Liver (tissue), 3 donors: ENCODE measurements at regions not wholly inside any gene's neighbourhood (a gene's known extent, or its start where the extent isn't known, plus 50 kb on each side); places are given as distances from the start of the nearest gene placed in this dataset.

Experiments used
- JUND ChIP-seq, 2 donors: IDR thresholded peaks; 2 replicates each; pipeline ENCODE4 v1.6.1; 2016; ENCODE audit warnings: antibody characterized with exemption in 2 of 2
- TAF1 ChIP-seq: conservative IDR thresholded peaks from 2 replicates; pipeline ENCODE4 v1.6.1; 2016; ENCODE audit warnings: antibody characterized with exemption, mild to moderate bottlenecking
- TF ChIP-seq, protein P1 (sequence below): fragments of 150-350 bp; IDR thresholded peaks from 2 replicates; pipeline ENCODE4 v1.5.1; 2017; ENCODE audit warnings: improper control_type of control experiment, low read depth, low read length; ENCODE audit not compliant: missing input control
- TF ChIP-seq, protein P2 (sequence below): IDR thresholded peaks from 2 replicates; pipeline ENCODE4 v1.6.1; 2016; ENCODE audit warnings: antibody characterized with exemption
- donor health status: healthy.
- donor health status: healthy.

- TF ChIP-seq, protein P1, sequence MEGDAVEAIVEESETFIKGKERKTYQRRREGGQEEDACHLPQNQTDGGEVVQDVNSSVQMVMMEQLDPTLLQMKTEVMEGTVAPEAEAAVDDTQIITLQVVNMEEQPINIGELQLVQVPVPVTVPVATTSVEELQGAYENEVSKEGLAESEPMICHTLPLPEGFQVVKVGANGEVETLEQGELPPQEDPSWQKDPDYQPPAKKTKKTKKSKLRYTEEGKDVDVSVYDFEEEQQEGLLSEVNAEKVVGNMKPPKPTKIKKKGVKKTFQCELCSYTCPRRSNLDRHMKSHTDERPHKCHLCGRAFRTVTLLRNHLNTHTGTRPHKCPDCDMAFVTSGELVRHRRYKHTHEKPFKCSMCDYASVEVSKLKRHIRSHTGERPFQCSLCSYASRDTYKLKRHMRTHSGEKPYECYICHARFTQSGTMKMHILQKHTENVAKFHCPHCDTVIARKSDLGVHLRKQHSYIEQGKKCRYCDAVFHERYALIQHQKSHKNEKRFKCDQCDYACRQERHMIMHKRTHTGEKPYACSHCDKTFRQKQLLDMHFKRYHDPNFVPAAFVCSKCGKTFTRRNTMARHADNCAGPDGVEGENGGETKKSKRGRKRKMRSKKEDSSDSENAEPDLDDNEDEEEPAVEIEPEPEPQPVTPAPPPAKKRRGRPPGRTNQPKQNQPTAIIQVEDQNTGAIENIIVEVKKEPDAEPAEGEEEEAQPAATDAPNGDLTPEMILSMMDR: no peak
- TF ChIP-seq TAF1 (no peak), JUND (IDR thresholded peaks at IDR 0.05) (no peak)
- TF ChIP-seq, protein P2, sequence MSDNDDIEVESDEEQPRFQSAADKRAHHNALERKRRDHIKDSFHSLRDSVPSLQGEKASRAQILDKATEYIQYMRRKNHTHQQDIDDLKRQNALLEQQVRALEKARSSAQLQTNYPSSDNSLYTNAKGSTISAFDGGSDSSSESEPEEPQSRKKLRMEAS: no peak
Measured at GRCh38 chr2:122163617-122164016, 408.2 kb downstream of the TSN start.
